Adrenal gland (tissue), 9 donors: ENCODE measurements at regions not wholly inside any gene's neighbourhood (a gene's known extent, or its start where the extent isn't known, plus 50 kb on each side); places are given as distances from the start of the nearest gene placed in this dataset.

ENCODE experiments used
- DNase-seq, 7 donors: peaks; one replicate each; pipeline ENCODE4 v3.0.0-alpha.2; 2019 to 2020
- H3K27ac ChIP-seq, 5 donors: fragments of 200-600 bp; sonication (generic) in 4 of 5; 1 replicate in 3 of 5; 2 replicates in 2 of 5; pipeline versions ENCODE4 v1.5.1 to v1.8.0; 2016 to 2020; ENCODE audit warnings: mild to moderate bottlenecking in 1 of 5
- H3K27me3 ChIP-seq: fragments of 200-600 bp; 2 replicates; pipeline ENCODE4 v1.8.0; 2021
- H3K36me3 ChIP-seq, 2 donors: fragments of 200-600 bp; replicated peaks in 1 of 2; 1 replicate in 1 of 2; 2 replicates in 1 of 2; pipeline versions ENCODE4 v1.5.1 to v1.8.0; 2018 to 2022
- H3K4me1 ChIP-seq, 2 donors: fragments of 200-600 bp; replicated peaks in 1 of 2; 1 replicate in 1 of 2; 2 replicates in 1 of 2; pipeline versions ENCODE4 v1.5.1 to v1.8.0; 2018 to 2021
- H3K4me3 ChIP-seq, 4 donors: fragments of 200-600 bp; sonication (generic) in 3 of 4; one replicate each; pipeline ENCODE4 v1.5.1; 2016 to 2018
- H3K9me3 ChIP-seq, 3 donors: fragments of 200-600 bp; sonication (generic) in 1 of 3; replicated peaks in 1 of 3; 1 replicate in 2 of 3; 2 replicates in 1 of 3; pipeline versions ENCODE4 v1.5.1 to v1.8.0; 2016 to 2021
- POLR2A ChIP-seq, 2 donors: fragments of 450-650 bp; IDR thresholded peaks; one replicate each; pipeline ENCODE4 v1.6.1; 2017; ENCODE audit warnings: antibody characterized with exemption in 2 of 2, mild to moderate bottlenecking in 2 of 2, moderate library complexity in 1 of 2
- whole genome bisulfite sequencing, 4 donors: extraction: QIAGEN DNeasy Blood & Tissue Kit in 2 of 4; methylation state at CpG; one replicate each; pipeline versions ENCODE4 v1.1.5 to v1.1.7; 2013 to 2017; 5-methylcytosine and 5-hydroxymethylcytosine counted together
- intact Hi-C, 2 donors: fragments of 100-400 bp; cut with DNase I; formaldehyde crosslinking; loops; one replicate each; pipeline versions ENCODE4 v1.14.1 to v1.15.0; 2022 to 2023
- TF ChIP-seq, protein P1 (sequence below), 6 experiments: fragments of 450-650 bp in 4 of 6; fragments of 200-600 bp in 2 of 6; sonication (generic) in 1 of 6; IDR thresholded peaks; 1 replicate in 5 of 6; 2 replicates in 1 of 6; pipeline versions ENCODE4 v1.5.1 to v1.8.0; 2016 to 2021; ENCODE audit warnings: antibody characterized with exemption in 6 of 6, mild to moderate bottlenecking in 2 of 6, moderate library complexity in 1 of 6
- donor health status: healthy with polysubstance abuse.
- donor health status: Bipolar disorder and iron deficiency.
- donor health status: DM: yes; HTN: yes; CAD: no.
- donor health status: DM: no; HTN: no; CAD: no.
- donor health status: DM: no; HTN: no; CAD: no.

DNA sequence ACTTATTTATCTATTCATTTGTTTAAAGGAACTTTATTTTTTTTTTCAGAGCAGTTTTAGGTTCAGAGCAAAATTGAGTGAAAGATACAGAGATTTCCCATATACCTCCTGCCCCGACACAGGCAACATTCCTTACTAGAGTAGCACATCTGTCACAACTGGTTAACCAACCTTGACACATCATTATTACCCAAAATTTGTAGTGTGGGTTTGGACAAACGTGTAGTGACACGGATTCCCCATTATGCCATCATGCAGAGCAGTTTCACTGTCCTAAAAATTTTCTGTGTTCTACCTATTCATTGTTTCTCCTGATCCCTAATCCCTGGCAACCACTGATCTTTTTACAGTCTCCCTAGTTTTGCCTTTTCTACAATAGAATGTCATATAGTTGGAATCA is 57.3 kb upstream of the LHFPL2 start:
- Histone ChIP-seq H3K27ac (no peak overlapping the region), H3K4me1 (no peaks in the 10 kb centered on the region), H3K27me3 (no peaks in the 10 kb centered on the region), H3K36me3 (no peaks in the 10 kb centered on the region), H3K9me3 (no peaks in the 10 kb centered on the region), H3K4me3 (no peak overlapping the region)
- TF ChIP-seq, protein P1, sequence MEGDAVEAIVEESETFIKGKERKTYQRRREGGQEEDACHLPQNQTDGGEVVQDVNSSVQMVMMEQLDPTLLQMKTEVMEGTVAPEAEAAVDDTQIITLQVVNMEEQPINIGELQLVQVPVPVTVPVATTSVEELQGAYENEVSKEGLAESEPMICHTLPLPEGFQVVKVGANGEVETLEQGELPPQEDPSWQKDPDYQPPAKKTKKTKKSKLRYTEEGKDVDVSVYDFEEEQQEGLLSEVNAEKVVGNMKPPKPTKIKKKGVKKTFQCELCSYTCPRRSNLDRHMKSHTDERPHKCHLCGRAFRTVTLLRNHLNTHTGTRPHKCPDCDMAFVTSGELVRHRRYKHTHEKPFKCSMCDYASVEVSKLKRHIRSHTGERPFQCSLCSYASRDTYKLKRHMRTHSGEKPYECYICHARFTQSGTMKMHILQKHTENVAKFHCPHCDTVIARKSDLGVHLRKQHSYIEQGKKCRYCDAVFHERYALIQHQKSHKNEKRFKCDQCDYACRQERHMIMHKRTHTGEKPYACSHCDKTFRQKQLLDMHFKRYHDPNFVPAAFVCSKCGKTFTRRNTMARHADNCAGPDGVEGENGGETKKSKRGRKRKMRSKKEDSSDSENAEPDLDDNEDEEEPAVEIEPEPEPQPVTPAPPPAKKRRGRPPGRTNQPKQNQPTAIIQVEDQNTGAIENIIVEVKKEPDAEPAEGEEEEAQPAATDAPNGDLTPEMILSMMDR (IDR thresholded peaks at IDR 0.05): no peak
- no peak for TF ChIP-seq POLR2A (IDR thresholded peaks at IDR 0.05)
- WGBS, 4 donors: 81 to 87% (median 85%) methylated on average over 3 of the region's 3 CpGs
- no peak for DNase-seq
- intact Hi-C loops: no loop called here

DNA sequence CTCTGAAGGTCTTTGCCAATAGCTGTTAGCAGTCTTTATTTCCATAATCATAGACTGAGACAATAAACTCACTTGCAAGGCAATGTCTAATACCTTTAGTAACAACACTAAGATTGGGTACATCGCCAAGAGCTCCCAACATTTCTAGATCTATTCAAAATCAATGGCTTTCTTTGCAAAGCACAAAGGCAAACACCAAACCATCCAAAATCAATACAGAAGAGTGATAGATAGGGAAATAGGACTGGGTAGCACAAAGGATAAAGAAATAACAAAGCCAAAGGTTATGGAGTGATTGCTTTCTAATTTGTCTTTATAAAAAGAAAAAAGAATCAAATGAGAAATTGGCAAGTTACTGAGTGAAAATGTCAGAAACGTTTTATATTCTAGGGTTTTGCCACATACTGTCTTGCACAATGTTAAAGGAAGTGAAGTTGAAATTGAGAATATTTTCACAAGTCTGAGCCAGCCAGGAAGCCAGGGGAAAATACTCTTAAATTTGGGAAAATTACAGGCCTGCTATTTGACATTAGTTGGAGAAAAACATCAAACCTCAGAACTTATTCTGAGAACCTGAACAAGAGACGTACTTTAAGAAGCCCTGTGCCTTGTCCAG is 53.3 kb upstream of the LHFPL2 start:
- no peak overlapping the region for H3K27ac ChIP-seq

DNA sequence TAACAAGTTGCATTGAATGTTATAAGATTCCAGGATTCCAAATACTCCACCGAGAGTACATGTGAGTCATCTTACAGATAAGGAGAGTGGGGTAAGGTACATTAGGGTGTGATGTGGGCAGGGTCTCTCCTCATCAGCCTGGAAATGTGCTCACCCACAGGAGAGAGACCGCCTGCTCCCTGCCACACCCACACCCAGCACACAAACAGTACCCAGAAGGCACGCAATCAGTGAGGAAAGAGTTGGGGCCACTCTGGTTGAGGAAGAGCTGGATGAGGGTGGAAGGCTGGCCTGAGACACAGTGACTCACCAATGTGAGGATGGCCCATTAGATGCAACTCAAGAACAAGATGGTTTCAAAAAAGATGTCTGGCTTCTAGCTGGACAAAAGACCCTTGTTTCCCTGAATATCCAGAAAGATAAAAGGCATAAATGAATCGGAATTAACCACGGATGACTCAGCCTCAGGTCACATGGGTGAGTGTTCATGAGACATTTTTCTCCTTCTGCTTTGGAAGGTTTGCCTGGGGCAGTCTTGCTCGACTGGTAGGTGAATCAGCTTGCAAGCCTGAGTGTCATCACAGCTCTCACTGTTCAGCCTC is 51.1 kb upstream of the LHFPL2 start:
- 48 to 64% (median 55%) methylated on average over 6 of the region's 6 CpGs for WGBS, 4 donors
- TF ChIP-seq, protein P1 (IDR thresholded peaks at IDR 0.05): no peak
- TF ChIP-seq POLR2A (IDR thresholded peaks at IDR 0.05): no peak
- Histone ChIP-seq H3K4me3 (no peak overlapping the region), H3K27ac (no peak overlapping the region), H3K4me1 (peaks cover 0 to 6% of the 10 kb centered on the region in 2 donors), H3K27me3 (no peaks in the 10 kb centered on the region), H3K9me3 (no peaks in the 10 kb centered on the region), H3K36me3 (no peaks in the 10 kb centered on the region)
- DNase-seq: peak in 6 of 7 donors; percentile 11 to 59 (median 29)
- intact Hi-C loops: no loop called here

More for the DNA sequence above, 53.3 kb upstream of the LHFPL2 start:
- intact Hi-C loops: no loop called here
- no peaks in the 10 kb centered on the region for H3K9me3 ChIP-seq
- 67 to 70% (median 69%) methylated on average over 3 of the region's 3 CpGs for WGBS, 4 donors
- H3K27me3 ChIP-seq: no peaks in the 10 kb centered on the region
- H3K4me1 ChIP-seq: peaks cover 0 to 6% of the 10 kb centered on the region in 2 donors
- no peak overlapping the region for H3K4me3 ChIP-seq
- DNase-seq: no peak
- TF ChIP-seq POLR2A (IDR thresholded peaks at IDR 0.05): no peak
- no peaks in the 10 kb centered on the region for H3K36me3 ChIP-seq

DNA sequence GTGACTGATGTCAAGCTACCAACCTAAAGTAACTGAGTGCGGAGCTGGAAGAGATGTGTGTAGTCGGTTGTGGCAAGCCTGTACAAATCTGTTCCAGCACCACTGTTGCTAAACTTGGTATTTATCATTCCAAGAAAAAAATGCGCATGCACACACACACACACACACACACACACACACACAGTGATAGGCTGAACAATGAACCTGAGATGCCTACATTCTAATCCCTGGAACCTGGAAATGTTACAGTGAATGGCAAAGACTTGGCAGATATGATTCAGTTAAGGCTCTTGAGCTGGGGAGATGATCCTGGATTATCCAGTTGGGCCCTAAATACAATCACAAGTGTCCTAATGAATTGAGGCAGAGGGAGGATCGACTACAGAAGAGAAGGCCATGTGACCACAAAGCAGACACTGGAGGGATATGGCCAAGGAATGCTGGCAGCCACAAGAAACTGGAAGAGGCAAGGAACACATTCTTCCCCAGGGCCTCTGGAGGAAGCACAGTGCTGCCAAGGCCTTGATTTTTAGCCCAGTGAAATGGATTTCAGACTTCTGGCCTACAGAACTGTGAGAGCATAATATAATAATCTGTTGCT is 49.7 kb upstream of the LHFPL2 start:
- TF ChIP-seq, protein P1 (IDR thresholded peaks at IDR 0.05): no peak
- TF ChIP-seq POLR2A (IDR thresholded peaks at IDR 0.05): no peak

More for the DNA sequence above, 49.7 kb upstream of the LHFPL2 start:
- Histone ChIP-seq H3K27ac (no peak overlapping the region), H3K4me3 (no peak overlapping the region), H3K9me3 (peaks cover 0 to 2% (median 0%) of the 10 kb centered on the region in 3 donors), H3K4me1 (peaks cover 0 to 6% of the 10 kb centered on the region in 2 donors), H3K27me3 (no peaks in the 10 kb centered on the region), H3K36me3 (no peaks in the 10 kb centered on the region)
- DNase-seq: no peak
- WGBS, 4 donors: 79 to 92% (median 82%) methylated on average over 3 to 4 of the region's 4 CpGs
- intact Hi-C loops: no loop called here
